H1 (cell line): ENCODE measurements at regions not wholly inside any gene's neighbourhood (a gene's known extent, or its start where the extent isn't known, plus 50 kb on each side); places are given as distances from the start of the nearest gene placed in this dataset.

ENCODE experiments used
- CTCF ChIA-PET: fragments of 300-600 bp; sonication (Branson Sonifier 250); formaldehyde crosslinking; loops from one replicate; lab custom pipeline; 2021; ENCODE audit not compliant: partially characterized antibody; lab: Charles Lee
- POLR2A ChIA-PET: fragments of 300-600 bp; sonication (Branson Sonifier 250); formaldehyde crosslinking; loops from one replicate; lab custom pipeline; 2021; ENCODE audit warnings: inconsistent platforms; ENCODE audit not compliant: partially characterized antibody; lab: Charles Lee
- DNase-seq, 2 experiments: peaks; one replicate each; pipeline versions ENCODE4 v3.0.0 to v3.0.0-alpha.2; 2010 to 2022; ENCODE audit warnings: low spot score in 2 of 2, low read depth in 1 of 2, mixed read lengths in 1 of 2
- FAIRE-seq: peaks from 2 replicates; lab custom pipeline; 2011; peaks lifted over from hg19 to GRCh38; lab: Jason Lieb, UNC
- H2AFZ ChIP-seq: 2 replicates; pipeline ENCODE4 v1.8.1; 2012; ENCODE audit warnings: low read length, inconsistent platforms
- H2AK5ac ChIP-seq: 2 replicates; pipeline ENCODE4 v1.6.1; 2013; ENCODE audit warnings: low read depth, low read length
- H2BK120ac ChIP-seq: replicated peaks from 2 replicates; pipeline ENCODE3; 2013; ENCODE audit warnings: low read depth, low read length, inconsistent platforms
- H2BK12ac ChIP-seq: 2 replicates; pipeline ENCODE4 v1.6.1; 2013; ENCODE audit warnings: low read depth, low read length
- H2BK15ac ChIP-seq: 2 replicates; pipeline ENCODE4 v1.6.1; 2013; ENCODE audit warnings: low read length
- H2BK20ac ChIP-seq: 2 replicates; pipeline ENCODE4 v1.6.1; 2013; ENCODE audit warnings: low read length
- H2BK5ac ChIP-seq: 2 replicates; pipeline ENCODE4 v1.6.1; 2013; ENCODE audit warnings: low read depth, low read length
- H3K14ac ChIP-seq: 2 replicates; pipeline ENCODE4 v1.6.1; 2013; ENCODE audit warnings: inconsistent platforms; ENCODE audit not compliant: insufficient read length
- H3K18ac ChIP-seq: 2 replicates; pipeline ENCODE4 v1.6.1; 2013; ENCODE audit warnings: low read length; ENCODE audit errors: extremely low read depth
- H3K23ac ChIP-seq: 2 replicates; pipeline ENCODE4 v1.6.1; 2013; ENCODE audit warnings: inconsistent platforms; ENCODE audit not compliant: insufficient read length
- H3K23me2 ChIP-seq: 2 replicates; pipeline ENCODE4 v1.6.1; 2013; ENCODE audit warnings: low read depth, low read length
- H3K27ac ChIP-seq: 2 replicates; pipeline ENCODE4 v1.6.1; 2011; ENCODE audit warnings: low read depth, low read length, inconsistent platforms
- H3K27me3 ChIP-seq, 4 experiments: replicated peaks in 1 of 4; 1 replicate in 1 of 4; 2 replicates in 3 of 4; pipeline versions ENCODE4 v1.6.1 to v1.8.1; 2011 to 2013; ENCODE audit warnings: low read length in 3 of 4, mild to moderate bottlenecking in 3 of 4, inconsistent platforms in 2 of 4, mixed read lengths in 2 of 4, moderate library complexity in 1 of 4; ENCODE audit not compliant: control insufficient read depth in 3 of 4, insufficient read depth in 3 of 4; ENCODE audit errors: extremely low read depth in 1 of 4
- H3K36me3 ChIP-seq, 4 experiments: 2 replicates each; pipeline versions ENCODE4 v1.6.1 to v1.8.1; 2011 to 2013; ENCODE audit warnings: mild to moderate bottlenecking in 4 of 4, low read length in 3 of 4, moderate library complexity in 2 of 4, control low read depth in 1 of 4, inconsistent platforms in 1 of 4; ENCODE audit not compliant: insufficient read depth in 4 of 4, control insufficient read depth in 2 of 4
- H3K4ac ChIP-seq: replicated peaks from 2 replicates; pipeline ENCODE3; 2013; ENCODE audit warnings: low read length, low read depth, mixed read lengths, inconsistent platforms; ENCODE audit not compliant: insufficient read length
- H3K4me1 ChIP-seq, 4 experiments: replicated peaks in 1 of 4; 1 replicate in 1 of 4; 2 replicates in 3 of 4; pipeline versions ENCODE4 v1.6.1 to v1.8.1; 2011 to 2013; ENCODE audit warnings: low read length in 3 of 4, inconsistent platforms in 2 of 4, mixed read lengths in 1 of 4; ENCODE audit not compliant: insufficient read depth in 4 of 4, control insufficient read depth in 3 of 4
- H3K4me2 ChIP-seq, 2 experiments: 2 replicates each; pipeline versions ENCODE4 v1.6.1 to v1.8.1; 2011 to 2013; ENCODE audit warnings: low read depth in 2 of 2, low read length in 2 of 2, control low read depth in 1 of 2, inconsistent platforms in 1 of 2, mild to moderate bottlenecking in 1 of 2; ENCODE audit not compliant: insufficient read depth in 1 of 2
- H3K4me3 ChIP-seq, 4 experiments: fragments of 200-600, 300-600 bp in 1 of 4; sonication (generic), shearing (Covaris generic), sonication (Bioruptor Twin) in 1 of 4; 2 replicates each; pipeline versions ENCODE4 v1.5.1 to v1.8.1; 2011 to 2016; ENCODE audit warnings: low read length in 4 of 4, low read depth in 3 of 4, control low read depth in 2 of 4, inconsistent platforms in 2 of 4, mild to moderate bottlenecking in 2 of 4, mixed read lengths in 1 of 4, moderate library complexity in 1 of 4; ENCODE audit not compliant: insufficient read depth in 2 of 4; ENCODE audit errors: extremely low read depth in 1 of 4
- H3K56ac ChIP-seq: replicated peaks from 2 replicates; pipeline ENCODE3; 2013; ENCODE audit warnings: low read depth, mild to moderate bottlenecking, mixed read lengths, low read length, inconsistent platforms; ENCODE audit not compliant: insufficient read length
- H3K79me1 ChIP-seq: 2 replicates; pipeline ENCODE4 v1.6.1; 2013; ENCODE audit warnings: low read depth, low read length, control low read depth
- H3K79me2 ChIP-seq, 2 experiments: 2 replicates each; pipeline versions ENCODE4 v1.6.1 to v1.8.1; 2012 to 2013; ENCODE audit warnings: low read length in 2 of 2, mild to moderate bottlenecking in 2 of 2, inconsistent platforms in 1 of 2; ENCODE audit not compliant: insufficient read depth in 2 of 2, control insufficient read depth in 1 of 2
- H3K9ac ChIP-seq, 4 experiments: replicated peaks in 1 of 4; 1 replicate in 1 of 4; 2 replicates in 3 of 4; pipeline versions ENCODE4 v1.6.1 to v1.8.1; 2011 to 2013; ENCODE audit warnings: low read depth in 3 of 4, low read length in 3 of 4, control low read depth in 2 of 4, mild to moderate bottlenecking in 2 of 4, moderate library complexity in 2 of 4, inconsistent platforms in 1 of 4; ENCODE audit errors: extremely low read depth in 1 of 4
- H3K9me3 ChIP-seq, 2 experiments: 2 replicates each; pipeline versions ENCODE4 v1.6.1 to v1.8.1; 2012 to 2013; ENCODE audit warnings: mild to moderate bottlenecking in 2 of 2, moderate library complexity in 2 of 2, control low read depth in 1 of 2, inconsistent platforms in 1 of 2, low read depth in 1 of 2, low read length in 1 of 2, mixed read lengths in 1 of 2; ENCODE audit not compliant: insufficient read depth in 2 of 2
- H4K20me1 ChIP-seq, 2 experiments: replicated peaks in 1 of 2; 2 replicates each; pipeline versions ENCODE3 to v1.8.1; 2011 to 2013; ENCODE audit warnings: inconsistent platforms in 2 of 2, low read length in 2 of 2, mild to moderate bottlenecking in 1 of 2; ENCODE audit not compliant: insufficient read depth in 2 of 2, control insufficient read depth in 1 of 2
- H4K5ac ChIP-seq: 2 replicates; pipeline ENCODE4 v1.6.1; 2013; ENCODE audit warnings: low read length, low read depth, mixed read lengths, inconsistent platforms; ENCODE audit not compliant: insufficient read length
- H4K8ac ChIP-seq: 2 replicates; pipeline ENCODE4 v1.8.0; 2013; ENCODE audit warnings: mild to moderate bottlenecking, moderate library complexity, low read length, inconsistent platforms; ENCODE audit not compliant: insufficient read depth; ENCODE audit errors: extremely low read depth
- H4K91ac ChIP-seq: replicated peaks from 2 replicates; pipeline ENCODE3; 2013; ENCODE audit warnings: low read length, mixed read lengths, inconsistent platforms; ENCODE audit not compliant: insufficient read length
- CTCF ChIP-seq, 3 experiments: IDR thresholded peaks; 1 replicate in 2 of 3; 2 replicates in 1 of 3; pipeline versions ENCODE4 v1.5.1 to v1.6.1; 2011; ENCODE audit warnings: low read length in 3 of 3, mild to moderate bottlenecking in 3 of 3, inconsistent platforms in 2 of 3, low read depth in 1 of 3, moderate library complexity in 1 of 3; ENCODE audit not compliant: insufficient read depth in 1 of 3; ENCODE audit errors: control extremely low read depth in 1 of 3
- E2F6 ChIP-seq: IDR thresholded peaks from 2 replicates; pipeline ENCODE4 v1.6.1; 2012; ENCODE audit warnings: inconsistent platforms
- EP300 ChIP-seq, 2 experiments: IDR thresholded peaks; 1 replicate in 1 of 2; 2 replicates in 1 of 2; pipeline ENCODE4 v1.6.1; 2011 to 2012; ENCODE audit warnings: low read depth in 2 of 2, low read length in 2 of 2, mild to moderate bottlenecking in 2 of 2, borderline replicate concordance in 1 of 2, inconsistent platforms in 1 of 2, moderate library complexity in 1 of 2
- GABPA ChIP-seq: IDR thresholded peaks from 2 replicates; pipeline ENCODE4 v1.6.1; 2011; ENCODE audit warnings: mild to moderate bottlenecking, low read length, moderate library complexity, borderline replicate concordance; ENCODE audit not compliant: insufficient read depth
- JUND ChIP-seq: IDR thresholded peaks from 2 replicates; pipeline ENCODE4 v1.6.1; 2011; ENCODE audit warnings: mild to moderate bottlenecking, improper control_type of control experiment, low read length
- KDM4A ChIP-seq: IDR thresholded peaks from one replicate; pipeline ENCODE4 v1.7.1; 2012; ENCODE audit warnings: low read depth, mild to moderate bottlenecking, moderate library complexity, low read length, inconsistent platforms; ENCODE audit not compliant: severe bottlenecking
- RAD21 ChIP-seq, 2 experiments: IDR thresholded peaks in 1 of 2; conservative IDR thresholded peaks in 1 of 2; 2 replicates each; pipeline ENCODE4 v1.6.1; 2011; ENCODE audit warnings: low read depth in 2 of 2, low read length in 2 of 2, improper control_type of control experiment in 1 of 2, inconsistent platforms in 1 of 2, mild to moderate bottlenecking in 1 of 2, moderate library complexity in 1 of 2
- SAP30 ChIP-seq: fragments of 300-600 bp; sonication (generic); IDR thresholded peaks from 2 replicates; pipeline ENCODE4 v1.7.1; 2012; ENCODE audit warnings: low read length, moderate library complexity, mild to moderate bottlenecking, inconsistent platforms; ENCODE audit not compliant: insufficient read depth, insufficient replicate concordance
- SIN3A ChIP-seq, 2 experiments: IDR thresholded peaks in 1 of 2; conservative IDR thresholded peaks in 1 of 2; 2 replicates each; pipeline ENCODE4 v1.6.1; 2011 to 2012; ENCODE audit warnings: low read length in 2 of 2, improper control_type of control experiment in 1 of 2, low read depth in 1 of 2, mild to moderate bottlenecking in 1 of 2
- SIRT6 ChIP-seq: IDR thresholded peaks from one replicate; pipeline ENCODE4 v1.7.1; 2012; ENCODE audit warnings: low read length, inconsistent platforms
- SIX5 ChIP-seq: IDR thresholded peaks from 2 replicates; pipeline ENCODE4 v1.6.1; 2011; ENCODE audit warnings: mild to moderate bottlenecking, low read depth, low read length
- SP1 ChIP-seq: IDR thresholded peaks from 2 replicates; pipeline ENCODE4 v1.6.1; 2011; ENCODE audit warnings: low read depth, low read length

- Histone ChIP-seq H3K27ac (no peak overlapping the region), H4K20me1 (no peaks in the 10 kb centered on the region), H3K23me2 (no peaks in the 10 kb centered on the region), H3K27me3 (no peaks in the 10 kb centered on the region), H3K36me3 (no peaks in the 10 kb centered on the region), H3K23ac (no peak overlapping the region), H3K9me3 (no peaks in the 10 kb centered on the region), H2BK5ac (no peak overlapping the region), H2BK20ac (no peak overlapping the region), H3K79me2 (no peaks in the 10 kb centered on the region), H2BK12ac (no peak overlapping the region), H3K4ac (no peak overlapping the region), H3K18ac (no peak overlapping the region), H3K14ac (no peak overlapping the region), H2BK15ac (no peak overlapping the region), H4K91ac (no peak overlapping the region), H3K4me2 (no peak overlapping the region), H3K4me3 (no peak overlapping the region), H3K9ac (no peak overlapping the region), H3K56ac (no peak overlapping the region), H3K4me1 (no peaks in the 10 kb centered on the region), H4K8ac (no peak overlapping the region), H4K5ac (no peak overlapping the region), H2BK120ac (no peak overlapping the region), H2AFZ (no peak overlapping the region), H2AK5ac (no peak overlapping the region), H3K79me1 (no peaks in the 10 kb centered on the region)
- FAIRE-seq (no peak), DNase-seq (no peak)
- POLR2A ChIA-PET = no interaction called here
- CTCF ChIA-PET = no interaction called here
- TF ChIP-seq SAP30 = no peak
- no peak for TF ChIP-seq KDM4A
- TF ChIP-seq CTCF (IDR thresholded peaks at IDR 0.05; ENCODE audit: control extremely low read depth in 1 of 3, insufficient read depth in 1 of 3, low read depth in 1 of 3, low read length in 3 of 3) = no peak
- no peak for TF ChIP-seq SIRT6
- TF ChIP-seq E2F6 = no peak
- TF ChIP-seq GABPA = no peak
- no peak for TF ChIP-seq SIN3A (conservative IDR thresholded peaks at IDR 0.05 in 1 of 2, IDR thresholded peaks at IDR 0.05 in 1 of 2; ENCODE audit: low read depth in 1 of 2, low read length in 2 of 2)
- TF ChIP-seq JUND = no peak
- no peak for TF ChIP-seq EP300 (IDR thresholded peaks at IDR 0.05; ENCODE audit: borderline replicate concordance in 1 of 2, low read depth in 2 of 2, low read length in 2 of 2)
- no peak for TF ChIP-seq SIX5
- no peak for TF ChIP-seq RAD21 (IDR thresholded peaks at IDR 0.05 in 1 of 2, conservative IDR thresholded peaks at IDR 0.05 in 1 of 2; ENCODE audit: low read depth in 2 of 2, low read length in 2 of 2)
- no peak for TF ChIP-seq SP1
These were observed 866.3 kb upstream of the LRRN3 start for GRCh38 chr7:110224643-110225042.
